ENCODE measurements at regions not wholly inside any gene's neighbourhood (a gene's known extent, or its start where the extent isn't known, plus 50 kb on each side); places are given as distances from the start of the nearest gene placed in this dataset.

DNA sequence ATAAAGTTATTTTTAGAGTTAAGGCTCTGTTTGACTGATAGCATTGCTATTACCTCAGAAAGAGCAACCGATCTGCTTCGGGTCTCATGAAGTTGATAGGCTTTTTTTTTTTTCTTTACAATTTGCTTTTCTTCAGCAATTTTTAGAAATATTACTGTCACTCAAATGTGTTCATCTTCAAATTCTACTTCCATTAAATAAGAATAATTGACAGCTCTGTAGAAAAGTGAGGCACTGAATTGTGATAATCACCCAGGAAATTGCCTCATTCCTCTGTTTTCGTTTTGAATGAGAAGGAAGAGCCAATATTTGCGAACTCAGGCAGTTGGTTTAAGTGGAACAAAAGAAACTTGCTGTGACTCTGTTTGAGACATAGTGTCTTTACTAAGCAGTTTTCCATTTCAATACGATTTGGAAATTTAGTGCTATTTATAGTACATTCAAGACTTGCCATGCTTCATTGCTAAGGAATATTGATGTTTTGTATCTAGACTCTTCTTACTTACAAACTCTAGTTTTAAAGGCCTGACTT lies 700.5 kb upstream of the CDH10 start:
- TF ChIP-seq NPAS2 (CRISPR knock-in tag; IDR thresholded peaks at IDR 0.05; ENCODE audit: borderline replicate concordance), result no peak
- no peak for TF ChIP-seq RNF2 (IDR thresholded peaks at IDR 0.05; ENCODE audit: borderline replicate concordance, low read depth)
- no peak for TF ChIP-seq ESRRA (IDR thresholded peaks at IDR 0.05; ENCODE audit: borderline replicate concordance, low read length)
- TF ChIP-seq MAFK (IDR thresholded peaks at IDR 0.05; ENCODE audit: partially characterized antibody), result no peak
- TF ChIP-seq TP53 (CRISPR knock-in tag; IDR thresholded peaks at IDR 0.05), result no peak
- TF ChIP-seq, protein P1, sequence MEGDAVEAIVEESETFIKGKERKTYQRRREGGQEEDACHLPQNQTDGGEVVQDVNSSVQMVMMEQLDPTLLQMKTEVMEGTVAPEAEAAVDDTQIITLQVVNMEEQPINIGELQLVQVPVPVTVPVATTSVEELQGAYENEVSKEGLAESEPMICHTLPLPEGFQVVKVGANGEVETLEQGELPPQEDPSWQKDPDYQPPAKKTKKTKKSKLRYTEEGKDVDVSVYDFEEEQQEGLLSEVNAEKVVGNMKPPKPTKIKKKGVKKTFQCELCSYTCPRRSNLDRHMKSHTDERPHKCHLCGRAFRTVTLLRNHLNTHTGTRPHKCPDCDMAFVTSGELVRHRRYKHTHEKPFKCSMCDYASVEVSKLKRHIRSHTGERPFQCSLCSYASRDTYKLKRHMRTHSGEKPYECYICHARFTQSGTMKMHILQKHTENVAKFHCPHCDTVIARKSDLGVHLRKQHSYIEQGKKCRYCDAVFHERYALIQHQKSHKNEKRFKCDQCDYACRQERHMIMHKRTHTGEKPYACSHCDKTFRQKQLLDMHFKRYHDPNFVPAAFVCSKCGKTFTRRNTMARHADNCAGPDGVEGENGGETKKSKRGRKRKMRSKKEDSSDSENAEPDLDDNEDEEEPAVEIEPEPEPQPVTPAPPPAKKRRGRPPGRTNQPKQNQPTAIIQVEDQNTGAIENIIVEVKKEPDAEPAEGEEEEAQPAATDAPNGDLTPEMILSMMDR (IDR thresholded peaks at IDR 0.05), result no peak
- TF ChIP-seq CBX8 (IDR thresholded peaks at IDR 0.05), result no peak
- TF ChIP-seq CEBPB (IDR thresholded peaks at IDR 0.05), result no peak
- TF ChIP-seq CHD2 (IDR thresholded peaks at IDR 0.05; ENCODE audit: low read length, partially characterized antibody), result no peak
- TF ChIP-seq ZFP36 (IDR thresholded peaks at IDR 0.05; ENCODE audit: borderline replicate concordance, partially characterized antibody), result no peak
- no peak for TF ChIP-seq BHLHE40 (IDR thresholded peaks at IDR 0.05; ENCODE audit: low read depth, low read length)
- no peak for TF ChIP-seq RARB (CRISPR knock-in tag; IDR thresholded peaks at IDR 0.05)
- no peak for TF ChIP-seq HOXB13 (CRISPR knock-in tag; IDR thresholded peaks at IDR 0.05; ENCODE audit: low read depth)
- DNase-seq (ENCODE audit: low read depth in 1 of 2, low spot score in 1 of 2) (no peak), FAIRE-seq (no peak), ATAC-seq (no peak)
- ChIA-PET POLR2A (no interaction called here), CTCF (no interaction called here)
- Histone ChIP-seq H3K4me1 (no peaks in the 10 kb centered on the region), H3K4me2 (0 out of 3 replicates have a peak overlapping the region, but pooled peaks have one; percentile 12), H3K9me3 (no peaks in the 10 kb centered on the region), H3K4me3 (no peak overlapping the region), H3K27ac (no peak overlapping the region)
- WGBS (ENCODE audit: missing lambda C conversion rate), result 30% methylated on average over 5 of the region's 5 CpGs

DNA sequence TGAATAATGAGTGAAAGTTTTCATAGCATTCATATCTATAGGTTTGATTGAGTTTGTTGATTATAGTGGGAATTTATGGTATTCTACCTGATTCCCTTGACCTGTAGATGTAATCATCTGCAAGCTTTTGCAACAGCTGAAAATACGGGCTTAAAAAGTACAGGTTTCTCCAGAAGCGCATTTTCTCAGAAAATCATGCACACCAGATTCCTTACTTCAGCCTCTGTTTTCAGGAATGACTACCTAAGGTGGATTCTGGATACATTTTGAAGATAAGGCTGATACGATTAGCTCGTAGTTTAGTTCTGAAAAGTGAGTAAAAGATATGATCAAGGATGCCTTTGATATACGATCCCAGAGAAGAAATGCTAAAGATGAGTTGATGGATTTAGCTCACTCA lies 694.8 kb upstream of the CDH10 start:
- no peaks in the 10 kb centered on the region for H3K9me3 ChIP-seq
- ChIA-PET POLR2A (no interaction called here), CTCF (no interaction called here)
- WGBS (ENCODE audit: missing lambda C conversion rate), result 47% methylated on average over 5 of the region's 5 CpGs
- no peak for TF ChIP-seq MAZ (IDR thresholded peaks at IDR 0.05; ENCODE audit: borderline replicate concordance, low read depth, low read length)
- no peaks in the 10 kb centered on the region for H3K4me1 ChIP-seq
- H3K27ac ChIP-seq, result no peak overlapping the region
- no peak overlapping the region for H3K4me2 ChIP-seq
- ATAC-seq (no peak), DNase-seq (ENCODE audit: low read depth in 1 of 2, low spot score in 1 of 2) (no peak), FAIRE-seq (no peak)
- no peak overlapping the region for H3K4me3 ChIP-seq

DNA sequence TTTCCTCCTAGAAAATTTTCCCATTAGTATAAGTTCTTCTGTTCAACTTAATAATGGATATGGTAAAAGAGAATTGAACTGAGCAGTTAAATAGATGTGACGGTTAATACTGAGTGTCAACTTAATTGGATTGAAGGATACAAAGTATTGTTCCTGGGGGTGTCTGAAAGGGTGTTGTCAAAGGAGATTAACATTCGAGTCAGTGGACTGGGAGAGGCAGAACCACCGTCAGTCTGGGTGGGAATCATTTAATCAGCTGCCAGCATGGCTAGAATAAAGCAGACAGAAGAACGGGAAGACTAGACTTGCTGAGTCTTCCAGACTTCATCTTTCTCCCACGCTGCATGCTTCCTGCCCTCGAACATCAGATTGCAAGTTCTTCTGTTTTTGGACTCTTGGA lies 689.6 kb upstream of the CDH10 start:
- no peaks in the 10 kb centered on the region for H3K4me1 ChIP-seq
- ATAC-seq, result no peak
- CTCF ChIA-PET, result no interaction called here
- TF ChIP-seq, protein P2, sequence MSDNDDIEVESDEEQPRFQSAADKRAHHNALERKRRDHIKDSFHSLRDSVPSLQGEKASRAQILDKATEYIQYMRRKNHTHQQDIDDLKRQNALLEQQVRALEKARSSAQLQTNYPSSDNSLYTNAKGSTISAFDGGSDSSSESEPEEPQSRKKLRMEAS (IDR thresholded peaks at IDR 0.05), result no peak
- TF ChIP-seq EHF (CRISPR knock-in tag; IDR thresholded peaks at IDR 0.05), result no peak
- no peak for TF ChIP-seq EHMT2 (IDR thresholded peaks at IDR 0.05; ENCODE audit: low read depth)
- no peak for TF ChIP-seq HOXB5 (CRISPR knock-in tag; IDR thresholded peaks at IDR 0.05)
- TF ChIP-seq RNF2 (IDR thresholded peaks at IDR 0.05; ENCODE audit: borderline replicate concordance, low read depth), result no peak
- TF ChIP-seq ZC3H11A (IDR thresholded peaks at IDR 0.05), result no peak
- TF ChIP-seq SREBF2 (IDR thresholded peaks at IDR 0.05), result no peak
- TF ChIP-seq MYC (IDR thresholded peaks at IDR 0.05; ENCODE audit: borderline replicate concordance, low read length), result no peak
- TF ChIP-seq FOSB (CRISPR knock-in tag; IDR thresholded peaks at IDR 0.05), result no peak
- TF ChIP-seq NFE2L2 (conservative IDR thresholded peaks at IDR 0.05; ENCODE audit: low read length), result no peak
- TF ChIP-seq, protein P3, sequence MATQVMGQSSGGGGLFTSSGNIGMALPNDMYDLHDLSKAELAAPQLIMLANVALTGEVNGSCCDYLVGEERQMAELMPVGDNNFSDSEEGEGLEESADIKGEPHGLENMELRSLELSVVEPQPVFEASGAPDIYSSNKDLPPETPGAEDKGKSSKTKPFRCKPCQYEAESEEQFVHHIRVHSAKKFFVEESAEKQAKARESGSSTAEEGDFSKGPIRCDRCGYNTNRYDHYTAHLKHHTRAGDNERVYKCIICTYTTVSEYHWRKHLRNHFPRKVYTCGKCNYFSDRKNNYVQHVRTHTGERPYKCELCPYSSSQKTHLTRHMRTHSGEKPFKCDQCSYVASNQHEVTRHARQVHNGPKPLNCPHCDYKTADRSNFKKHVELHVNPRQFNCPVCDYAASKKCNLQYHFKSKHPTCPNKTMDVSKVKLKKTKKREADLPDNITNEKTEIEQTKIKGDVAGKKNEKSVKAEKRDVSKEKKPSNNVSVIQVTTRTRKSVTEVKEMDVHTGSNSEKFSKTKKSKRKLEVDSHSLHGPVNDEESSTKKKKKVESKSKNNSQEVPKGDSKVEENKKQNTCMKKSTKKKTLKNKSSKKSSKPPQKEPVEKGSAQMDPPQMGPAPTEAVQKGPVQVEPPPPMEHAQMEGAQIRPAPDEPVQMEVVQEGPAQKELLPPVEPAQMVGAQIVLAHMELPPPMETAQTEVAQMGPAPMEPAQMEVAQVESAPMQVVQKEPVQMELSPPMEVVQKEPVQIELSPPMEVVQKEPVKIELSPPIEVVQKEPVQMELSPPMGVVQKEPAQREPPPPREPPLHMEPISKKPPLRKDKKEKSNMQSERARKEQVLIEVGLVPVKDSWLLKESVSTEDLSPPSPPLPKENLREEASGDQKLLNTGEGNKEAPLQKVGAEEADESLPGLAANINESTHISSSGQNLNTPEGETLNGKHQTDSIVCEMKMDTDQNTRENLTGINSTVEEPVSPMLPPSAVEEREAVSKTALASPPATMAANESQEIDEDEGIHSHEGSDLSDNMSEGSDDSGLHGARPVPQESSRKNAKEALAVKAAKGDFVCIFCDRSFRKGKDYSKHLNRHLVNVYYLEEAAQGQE (IDR thresholded peaks at IDR 0.05), result no peak
- H3K4me2 ChIP-seq, result no peak overlapping the region
- FAIRE-seq, result no peak
- WGBS (ENCODE audit: missing lambda C conversion rate), result 17% methylated on average over 6 of the region's 6 CpGs
- H3K4me3 ChIP-seq, result no peak overlapping the region
- no peak for DNase-seq (ENCODE audit: low read depth in 1 of 2, low spot score in 1 of 2)
- no peaks in the 10 kb centered on the region for H3K9me3 ChIP-seq
- H3K27ac ChIP-seq, result no peak overlapping the region
- POLR2A ChIA-PET, result no interaction called here
